ENCODE measurements at regions not wholly inside any gene's neighbourhood (a gene's known extent, or its start where the extent isn't known, plus 50 kb on each side); places are given as distances from the start of the nearest gene placed in this dataset.

- Histone ChIP-seq H3K4me3 (ENCODE audit: low read depth, low read length) (no peak overlapping the region), H3K27me3 (ENCODE audit: control insufficient read depth, insufficient read depth, low read length) (no peaks in the 10 kb centered on the region), H3K36me3 (ENCODE audit: control insufficient read depth, insufficient read depth, low read length) (no peaks in the 10 kb centered on the region)
- no peak for TF ChIP-seq CTCF (IDR thresholded peaks at IDR 0.05; ENCODE audit: insufficient read depth, low read length, poor library complexity, severe bottlenecking)
- DNase-seq (ENCODE audit: low read depth) = no peak
These were observed 50.1 kb upstream of the EFEMP1 start for GRCh38 chr2:55973673-55974072.

- H3K36me3 ChIP-seq (ENCODE audit: control insufficient read depth, insufficient read depth, low read length) = no peaks in the 10 kb centered on the region
- TF ChIP-seq CTCF (IDR thresholded peaks at IDR 0.05; ENCODE audit: insufficient read depth, low read length, poor library complexity, severe bottlenecking) = no peak
- DNase-seq (ENCODE audit: low read depth) = no peak
- no peak overlapping the region for H3K4me3 ChIP-seq (ENCODE audit: low read depth, low read length)
- H3K27me3 ChIP-seq (ENCODE audit: control insufficient read depth, insufficient read depth, low read length) = no peaks in the 10 kb centered on the region
These were observed 53.1 kb upstream of the EFEMP1 start for GRCh38 chr2:55976681-55977080.

- no peak for TF ChIP-seq CTCF (IDR thresholded peaks at IDR 0.05; ENCODE audit: insufficient read depth, low read length, poor library complexity, severe bottlenecking)
- H3K36me3 ChIP-seq (ENCODE audit: control insufficient read depth, insufficient read depth, low read length) = no peaks in the 10 kb centered on the region
- no peaks in the 10 kb centered on the region for H3K27me3 ChIP-seq (ENCODE audit: control insufficient read depth, insufficient read depth, low read length)
- no peak overlapping the region for H3K4me3 ChIP-seq (ENCODE audit: low read depth, low read length)
- no peak for DNase-seq (ENCODE audit: low read depth)
These were observed 61.8 kb upstream of the EFEMP1 start for GRCh38 chr2:55985406-55985805.

GRCh38 chr2:55986001-55986400 lies 62.4 kb upstream of the EFEMP1 start:
- no peak overlapping the region for H3K4me3 ChIP-seq (ENCODE audit: low read depth, low read length)
- no peaks in the 10 kb centered on the region for H3K27me3 ChIP-seq (ENCODE audit: control insufficient read depth, insufficient read depth, low read length)
- H3K36me3 ChIP-seq (ENCODE audit: control insufficient read depth, insufficient read depth, low read length) = no peaks in the 10 kb centered on the region
- DNase-seq (ENCODE audit: low read depth) = no peak
- TF ChIP-seq CTCF (IDR thresholded peaks at IDR 0.05; ENCODE audit: insufficient read depth, low read length, poor library complexity, severe bottlenecking) = no peak

GRCh38 chr2:55986700-55987440 lies 63.3 kb upstream of the EFEMP1 start:
- no peak overlapping the region for H3K4me3 ChIP-seq (ENCODE audit: low read depth, low read length)
- H3K27me3 ChIP-seq (ENCODE audit: control insufficient read depth, insufficient read depth, low read length) = no peaks in the 10 kb centered on the region
- TF ChIP-seq CTCF (IDR thresholded peaks at IDR 0.05; ENCODE audit: insufficient read depth, low read length, poor library complexity, severe bottlenecking) = no peak
- DNase-seq (ENCODE audit: low read depth) = no peak
- H3K36me3 ChIP-seq (ENCODE audit: control insufficient read depth, insufficient read depth, low read length) = no peaks in the 10 kb centered on the region

GRCh38 chr2:55989405-55989804 lies 65.8 kb upstream of the EFEMP1 start:
- TF ChIP-seq CTCF (IDR thresholded peaks at IDR 0.05; ENCODE audit: insufficient read depth, low read length, poor library complexity, severe bottlenecking) = no peak
- no peaks in the 10 kb centered on the region for H3K27me3 ChIP-seq (ENCODE audit: control insufficient read depth, insufficient read depth, low read length)

More at GRCh38 chr2:55989405-55989804, 65.8 kb upstream of the EFEMP1 start:
- H3K36me3 ChIP-seq (ENCODE audit: control insufficient read depth, insufficient read depth, low read length) = no peaks in the 10 kb centered on the region
- DNase-seq (ENCODE audit: low read depth) = no peak
- no peak overlapping the region for H3K4me3 ChIP-seq (ENCODE audit: low read depth, low read length)
